Spleen (tissue), 7 donors: ENCODE measurements at regions not wholly inside any gene's neighbourhood (a gene's known extent, or its start where the extent isn't known, plus 50 kb on each side); places are given as distances from the start of the nearest gene placed in this dataset.

Experiments used
- POLR2A ChIP-seq, 3 donors: fragments of 450-650 bp; IDR thresholded peaks; one replicate each; pipeline ENCODE4 v1.5.1; 2017; ENCODE audit warnings: antibody characterized with exemption in 3 of 3, mild to moderate bottlenecking in 1 of 3
- TF ChIP-seq, protein P1 (sequence below), 11 experiments: fragments of 200-600 bp in 7 of 11; fragments of 450-650 bp in 4 of 11; sonication (generic) in 4 of 11; IDR thresholded peaks in 8 of 11; conservative IDR thresholded peaks in 3 of 11; 1 replicate in 7 of 11; 2 replicates in 4 of 11; pipeline versions ENCODE4 v1.4.0 to v1.8.0; 2016 to 2021; ENCODE audit warnings: antibody characterized with exemption in 11 of 11, inconsistent platforms in 4 of 11, mild to moderate bottlenecking in 1 of 11
- donor health status: DM: no; HTN: no; CAD: no; lungs with moderate emphysema.
- donor health status: DM: no; HTN: no; CAD: no.
- donor health status: DM: no; HTN: no; CAD: no.

DNA sequence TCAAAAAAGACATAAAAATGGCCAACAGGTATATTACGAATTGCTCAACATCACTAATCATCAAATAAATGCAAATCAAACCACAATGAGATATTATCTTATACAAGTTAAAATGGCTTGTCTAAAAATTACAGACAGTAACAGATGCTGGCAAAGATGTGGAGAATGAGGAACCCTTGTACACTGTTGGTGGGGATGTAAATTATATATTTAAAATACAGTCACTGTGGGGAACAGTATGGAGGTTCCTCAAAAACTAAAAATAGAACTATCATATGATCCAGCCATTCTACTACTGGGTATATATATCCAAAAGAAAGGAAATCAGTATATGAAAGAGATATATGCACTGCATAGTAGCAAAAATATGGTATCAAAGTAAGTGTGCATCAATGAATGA lies 1037.2 kb upstream of the B3GALT2 start:
- TF ChIP-seq, protein P1, sequence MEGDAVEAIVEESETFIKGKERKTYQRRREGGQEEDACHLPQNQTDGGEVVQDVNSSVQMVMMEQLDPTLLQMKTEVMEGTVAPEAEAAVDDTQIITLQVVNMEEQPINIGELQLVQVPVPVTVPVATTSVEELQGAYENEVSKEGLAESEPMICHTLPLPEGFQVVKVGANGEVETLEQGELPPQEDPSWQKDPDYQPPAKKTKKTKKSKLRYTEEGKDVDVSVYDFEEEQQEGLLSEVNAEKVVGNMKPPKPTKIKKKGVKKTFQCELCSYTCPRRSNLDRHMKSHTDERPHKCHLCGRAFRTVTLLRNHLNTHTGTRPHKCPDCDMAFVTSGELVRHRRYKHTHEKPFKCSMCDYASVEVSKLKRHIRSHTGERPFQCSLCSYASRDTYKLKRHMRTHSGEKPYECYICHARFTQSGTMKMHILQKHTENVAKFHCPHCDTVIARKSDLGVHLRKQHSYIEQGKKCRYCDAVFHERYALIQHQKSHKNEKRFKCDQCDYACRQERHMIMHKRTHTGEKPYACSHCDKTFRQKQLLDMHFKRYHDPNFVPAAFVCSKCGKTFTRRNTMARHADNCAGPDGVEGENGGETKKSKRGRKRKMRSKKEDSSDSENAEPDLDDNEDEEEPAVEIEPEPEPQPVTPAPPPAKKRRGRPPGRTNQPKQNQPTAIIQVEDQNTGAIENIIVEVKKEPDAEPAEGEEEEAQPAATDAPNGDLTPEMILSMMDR (IDR thresholded peaks at IDR 0.05 in 8 of 11, conservative IDR thresholded peaks at IDR 0.05 in 3 of 11) = no peak
- no peak for TF ChIP-seq POLR2A (IDR thresholded peaks at IDR 0.05)
